NCI-H1436 treated with DMSO at 0.1 percent for 48 hours (cell line): ENCODE measurements at regions not wholly inside any gene's neighbourhood (a gene's known extent, or its start where the extent isn't known, plus 50 kb on each side); places are given as distances from the start of the nearest gene placed in this dataset.

ENCODE experiments used
- DNase-seq: peaks from one replicate; lab custom pipeline; 2025; lab: John Stamatoyannopoulos, UW

GRCh38 chr21:24353492-24353891, 1253.8 kb downstream of the MRPL39 start:
- DNase-seq, result no peak

DNA sequence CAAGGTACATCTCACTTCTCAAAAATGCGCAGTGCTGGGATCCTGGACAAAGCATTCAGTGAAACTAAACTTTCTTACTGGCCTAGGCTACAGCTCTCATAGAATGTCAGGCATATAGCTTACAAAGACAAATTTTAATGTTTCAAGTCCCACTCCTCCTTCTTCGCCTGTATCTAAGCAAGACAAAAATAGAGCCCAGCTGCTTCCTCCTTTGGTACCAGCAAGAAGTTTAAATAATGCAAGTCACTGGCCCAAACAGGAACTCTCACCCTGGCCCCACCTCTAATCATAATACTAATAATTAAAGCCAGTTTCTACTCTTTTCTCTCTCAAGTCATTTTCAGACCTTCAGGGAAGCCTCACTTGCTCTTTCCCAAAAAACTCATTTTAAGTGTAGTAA, 1267.9 kb downstream of the MRPL39 start:
- no peak for DNase-seq

- DNase-seq, result no peak
Observed at GRCh38 chr21:24336491-24336890, 1270.8 kb downstream of the MRPL39 start.

GRCh38 chr21:24323536-24323935, 1283.7 kb downstream of the MRPL39 start:
- no peak for DNase-seq

GRCh38 chr21:24316277-24316922, 1290.9 kb downstream of the MRPL39 start:
- DNase-seq, result no peak

DNA sequence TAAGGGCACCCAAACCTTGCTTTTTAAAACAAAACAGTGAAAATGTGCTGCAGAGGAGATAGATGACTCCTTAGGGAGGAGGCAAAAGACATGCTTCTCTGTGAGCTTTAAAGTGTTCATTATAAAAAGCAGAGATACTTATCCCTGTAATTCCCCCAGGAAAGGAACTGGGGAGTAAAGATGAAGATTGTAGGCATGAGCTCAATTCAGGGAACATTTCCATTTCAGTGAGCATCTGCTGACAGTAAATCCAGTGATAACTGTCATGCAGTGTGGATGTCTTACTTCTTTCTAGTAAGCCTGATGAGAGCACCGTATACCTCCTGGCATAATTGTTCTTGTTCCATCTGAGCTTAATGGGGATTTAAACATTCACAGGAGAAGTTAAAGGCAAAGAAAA, 1296.5 kb downstream of the MRPL39 start:
- no peak for DNase-seq

DNA sequence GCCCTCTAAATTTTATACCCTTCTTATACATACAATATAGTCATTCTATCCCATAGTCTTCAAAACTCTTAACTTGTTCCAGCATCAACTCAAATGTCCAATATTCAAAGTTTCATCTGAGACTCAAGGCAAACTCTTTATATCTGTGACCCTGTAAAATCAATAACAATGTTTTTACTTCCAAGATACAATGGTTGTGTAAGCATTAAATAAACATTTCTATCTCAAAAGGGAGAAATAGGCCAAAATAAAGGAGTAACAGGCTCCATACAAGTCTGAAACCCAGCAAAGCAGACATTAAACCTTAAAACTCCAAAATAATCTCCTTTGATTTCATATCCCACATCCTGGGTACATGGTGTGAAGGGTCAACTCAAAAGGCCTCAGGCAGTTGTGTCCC, 1299.1 kb downstream of the MRPL39 start:
- DNase-seq, result no peak

- no peak for DNase-seq
Observed at GRCh38 chr21:24302400-24302799, 1304.9 kb downstream of the MRPL39 start.

DNA sequence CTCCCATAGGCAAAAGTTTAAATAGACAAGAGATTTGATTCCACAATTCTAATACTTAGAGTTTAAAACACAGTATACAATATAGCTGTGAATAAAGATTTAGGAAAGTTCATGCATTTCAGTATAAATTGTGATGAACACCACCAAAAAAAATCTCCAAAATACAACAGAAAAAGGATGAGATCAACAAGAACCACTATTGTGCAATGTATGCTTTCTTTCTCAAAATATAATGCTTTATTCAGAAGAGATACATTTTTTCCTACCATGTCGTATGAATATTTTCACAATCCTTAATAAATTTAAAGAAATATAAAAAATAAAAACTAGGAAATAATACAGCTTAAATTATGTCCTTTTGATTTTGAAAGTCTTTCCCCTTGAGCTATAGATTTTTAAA, 1309.2 kb downstream of the MRPL39 start:
- DNase-seq, result no peak

DNA sequence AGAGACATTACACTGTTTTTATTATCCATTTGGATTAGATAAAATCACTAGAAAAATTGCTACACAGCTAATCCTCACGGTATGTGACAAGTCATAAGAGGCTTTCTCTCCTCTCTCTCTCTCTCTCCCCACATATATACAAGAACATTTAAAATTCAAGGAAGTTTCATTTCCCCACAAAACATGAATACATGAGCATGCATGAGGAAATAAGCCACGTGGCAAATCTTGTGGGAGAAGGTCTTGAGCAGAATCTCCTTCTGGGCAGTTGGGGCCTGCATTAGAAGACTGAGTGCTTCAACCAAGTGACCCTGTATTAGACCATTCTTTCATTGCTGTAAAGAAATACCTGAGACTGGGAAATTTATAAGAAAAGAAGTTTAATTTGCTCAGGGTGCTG, 1313.1 kb downstream of the MRPL39 start:
- no peak for DNase-seq

GRCh38 chr21:24290151-24290833, 1317.0 kb downstream of the MRPL39 start:
- DNase-seq, result peak; percentile 78

GRCh38 chr21:24289539-24289938, 1317.7 kb downstream of the MRPL39 start:
- DNase-seq, result peak; percentile 77

- no peak for DNase-seq
Observed at GRCh38 chr21:24280596-24280995, 1326.7 kb downstream of the MRPL39 start.

GRCh38 chr21:24278711-24279110, 1328.6 kb downstream of the MRPL39 start:
- DNase-seq, result no peak

DNA sequence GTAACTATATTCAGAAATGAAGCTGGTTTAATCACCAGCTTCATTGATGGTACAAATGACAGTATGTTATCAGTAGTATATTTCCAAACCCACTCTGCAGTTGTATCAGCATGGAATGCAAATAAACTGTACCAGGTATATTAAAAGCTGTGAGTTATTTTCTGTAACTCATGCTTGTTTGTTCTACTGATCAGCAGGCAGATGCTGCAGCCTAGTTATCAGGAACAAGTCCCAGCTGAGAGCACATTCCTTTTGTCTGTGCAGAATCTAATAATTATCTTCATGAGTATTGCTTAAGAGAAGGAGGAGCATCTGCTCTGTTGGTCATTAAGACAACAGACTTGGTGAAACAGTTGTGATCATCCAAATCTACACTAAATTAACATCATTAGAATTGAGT, 1331.1 kb downstream of the MRPL39 start:
- DNase-seq, result no peak

DNA sequence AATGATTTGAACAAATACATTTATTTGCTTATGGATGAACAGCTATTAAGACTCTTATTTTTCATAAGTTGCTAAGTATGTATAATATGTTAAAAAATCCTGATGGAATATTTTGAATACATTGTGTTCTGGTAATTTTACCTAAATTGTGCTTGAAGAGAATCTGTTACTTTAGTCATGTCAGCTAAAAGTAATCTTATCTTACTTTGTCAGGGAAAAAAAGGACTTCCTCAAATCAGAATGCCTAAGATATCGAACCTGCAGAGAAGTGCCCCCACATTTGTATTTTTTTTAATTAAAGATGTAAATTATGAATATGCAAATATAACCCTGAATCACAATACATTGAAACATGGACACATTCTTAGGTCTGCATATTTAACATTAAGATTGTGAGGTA, 1331.7 kb downstream of the MRPL39 start:
- DNase-seq, result no peak

DNA sequence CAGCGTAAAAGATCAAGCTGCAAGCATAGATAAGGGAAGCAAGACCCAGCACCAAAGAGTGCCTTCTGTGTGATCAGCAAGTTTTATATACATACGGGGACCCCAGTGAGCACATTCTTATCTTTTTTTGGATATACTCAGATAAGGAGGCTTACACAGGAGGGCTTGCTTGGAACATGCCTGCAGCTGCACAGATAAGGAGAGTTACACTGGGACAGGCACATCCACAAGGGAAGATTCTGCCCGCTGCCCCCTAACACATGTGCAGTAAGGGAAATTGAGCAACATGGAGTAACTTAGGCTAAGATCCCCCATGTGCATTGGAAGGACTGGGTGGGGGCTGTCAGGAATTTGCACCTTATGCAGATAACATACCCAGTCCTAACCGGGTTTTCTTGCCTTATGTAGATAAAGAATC, 1334.8 kb downstream of the MRPL39 start:
- DNase-seq, result no peak

- no peak for DNase-seq
Observed at GRCh38 chr21:24265987-24266386, 1341.3 kb downstream of the MRPL39 start.

DNA sequence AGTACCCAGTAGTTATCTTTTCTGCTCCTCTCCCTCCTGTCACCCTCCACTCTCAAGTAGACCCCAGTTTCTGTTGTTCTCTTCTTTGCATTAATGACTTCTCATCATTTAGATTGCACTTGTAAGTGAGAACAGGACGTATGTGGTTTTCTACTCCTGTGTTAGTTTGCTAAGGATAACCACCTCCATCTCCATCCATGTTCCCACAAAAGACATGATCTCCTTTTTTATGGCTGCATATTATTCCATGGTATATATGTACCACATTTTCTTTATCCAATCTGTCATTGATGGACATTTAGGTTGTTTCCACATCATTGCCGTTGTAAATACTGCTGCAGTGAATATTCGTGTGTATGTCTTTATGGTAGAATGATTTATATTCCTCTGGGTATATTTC, 1346.5 kb downstream of the MRPL39 start:
- DNase-seq, result no peak

DNA sequence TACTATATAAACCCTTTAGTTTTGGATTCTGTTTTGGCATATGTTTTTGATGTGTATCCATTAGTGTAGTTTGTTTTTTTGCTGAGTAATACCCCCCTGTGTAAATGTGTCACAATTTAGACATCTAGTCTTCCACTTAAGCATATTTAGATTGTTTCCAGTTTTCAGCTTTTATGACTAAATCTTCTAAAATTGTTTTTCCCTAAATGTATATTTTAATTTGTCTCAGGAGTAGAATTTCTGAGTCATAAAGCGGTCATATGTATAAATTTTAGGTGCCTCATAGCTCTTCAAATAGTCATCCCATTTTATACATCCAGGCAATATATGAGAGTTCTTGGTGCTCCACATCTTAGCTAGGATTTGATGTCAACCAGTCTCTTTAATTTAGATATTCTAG, 1348.0 kb downstream of the MRPL39 start:
- no peak for DNase-seq

- DNase-seq, result no peak
Observed at GRCh38 chr21:24255591-24255990, 1351.7 kb downstream of the MRPL39 start.

- no peak for DNase-seq
Observed at GRCh38 chr21:24225431-24225830, 1381.8 kb downstream of the MRPL39 start.

- DNase-seq, result no peak
Observed at GRCh38 chr21:24224422-24224821, 1382.9 kb downstream of the MRPL39 start.

DNA sequence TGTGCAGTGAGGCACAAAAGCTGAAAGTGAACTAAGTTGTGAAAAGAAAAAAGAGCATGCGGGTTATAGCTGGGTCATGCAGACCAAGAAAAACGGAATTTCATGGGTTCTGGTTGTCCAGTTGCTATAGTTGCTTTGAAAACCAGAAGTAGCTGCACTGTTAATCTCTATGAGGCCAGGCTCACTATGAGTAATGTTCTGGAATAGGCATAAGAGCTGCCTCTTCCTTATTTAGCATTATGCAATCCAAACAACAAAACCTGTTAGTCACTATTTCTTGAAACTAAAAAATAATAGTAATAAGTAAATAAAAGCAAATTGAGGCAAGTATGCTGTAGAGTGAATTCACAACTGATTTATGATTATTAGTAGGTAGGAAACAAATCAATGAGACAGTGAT, 1383.7 kb downstream of the MRPL39 start:
- DNase-seq, result no peak
